Esophagus mucosa (tissue), 1 donor: ENCODE measurements at regions not wholly inside any gene's neighbourhood (a gene's known extent, or its start where the extent isn't known, plus 50 kb on each side); places are given as distances from the start of the nearest gene placed in this dataset.

Experiments
- ATAC-seq: fragments of 200-7000 bp; cut with Tn5 transposase; one replicate; pipeline ENCODE4 v1.9.1; 2020
- donor health status: DM: yes; HTN: yes; CAD: no.

- no peak for ATAC-seq
Measured at GRCh38 chr1:29716306-29716705, 480.0 kb downstream of the PTPRU start.

DNA sequence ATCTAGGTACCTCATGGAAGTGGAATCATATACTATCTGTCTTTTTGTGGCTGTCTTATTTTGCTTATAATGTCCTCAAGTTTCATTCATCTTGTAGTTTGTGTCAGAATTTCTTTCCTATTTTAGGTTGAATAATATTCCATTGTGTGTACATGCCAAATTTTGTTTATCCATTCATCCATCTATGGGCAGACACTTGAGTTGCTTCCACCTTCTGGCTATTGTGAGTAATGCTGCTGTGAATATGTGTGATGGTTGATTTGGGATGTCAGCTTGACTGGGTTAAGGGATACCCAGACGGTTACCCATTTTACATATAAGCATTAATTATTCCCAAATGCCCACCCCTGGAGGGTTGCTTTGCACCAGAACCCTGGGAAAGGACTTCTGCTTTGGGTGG, 477.5 kb downstream of the PTPRU start:
- no peak for ATAC-seq

GRCh38 chr1:29712801-29713200, 476.5 kb downstream of the PTPRU start:
- no peak for ATAC-seq

- ATAC-seq, result no peak
Measured at GRCh38 chr1:29712284-29712651, 475.9 kb downstream of the PTPRU start.

DNA sequence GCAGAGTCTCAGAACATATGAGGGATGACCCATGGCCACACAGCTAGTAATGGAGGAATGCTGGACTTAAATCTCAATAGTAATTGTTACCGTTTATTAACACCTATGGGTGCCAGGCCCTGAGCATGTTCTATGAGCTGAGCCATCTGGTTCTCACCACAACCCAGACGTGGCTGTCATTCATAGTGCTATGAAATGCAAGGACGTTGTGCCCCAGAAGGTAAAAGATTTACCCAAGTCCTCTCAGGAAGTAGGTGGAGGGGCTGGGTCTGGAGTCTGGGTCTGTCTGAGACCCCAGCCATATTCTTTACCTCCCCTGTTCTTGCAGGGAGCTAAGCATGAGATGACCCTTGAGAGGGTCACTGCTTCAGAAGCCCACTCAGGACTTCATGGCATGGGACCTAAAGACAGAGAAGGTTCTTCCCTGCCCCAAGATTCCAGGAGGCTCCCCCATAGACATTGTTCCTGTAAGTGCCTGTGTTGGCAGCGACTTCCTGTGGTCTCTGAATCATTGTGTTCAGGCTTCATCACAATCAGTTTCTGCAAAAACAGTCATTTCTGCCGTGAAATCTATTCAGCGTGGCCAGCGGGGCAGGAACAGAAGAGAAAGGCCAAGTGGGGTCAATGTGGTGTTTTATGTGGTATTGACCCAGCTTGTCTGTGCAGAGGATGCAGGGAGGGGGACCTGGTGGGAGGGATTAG, 475.4 kb downstream of the PTPRU start:
- no peak for ATAC-seq

GRCh38 chr1:29709704-29710280, 473.5 kb downstream of the PTPRU start:
- ATAC-seq, result peak; percentile 94

- ATAC-seq, result peak; percentile 13
Measured at GRCh38 chr1:29708796-29709703, 472.7 kb downstream of the PTPRU start.

DNA sequence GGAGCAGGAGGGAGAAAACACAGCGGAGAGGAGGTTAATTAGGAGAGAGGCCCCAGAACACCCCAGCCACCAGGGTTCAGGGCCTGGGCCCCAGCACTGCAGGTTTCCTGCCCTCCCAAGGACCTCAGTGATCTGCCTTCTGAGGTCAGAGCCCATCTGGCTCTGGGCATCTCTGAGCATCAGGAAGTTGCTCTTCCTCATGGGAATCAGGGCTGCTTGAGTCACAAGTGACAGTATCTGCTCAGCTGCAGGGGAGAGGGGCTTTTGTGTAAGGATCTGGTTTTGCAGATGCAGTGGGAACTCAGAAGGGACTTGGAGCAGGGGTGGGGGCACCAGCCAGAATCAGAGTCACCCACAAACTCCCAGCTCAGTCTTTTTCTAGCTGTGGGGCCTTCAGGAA, 472.1 kb downstream of the PTPRU start:
- no peak for ATAC-seq

DNA sequence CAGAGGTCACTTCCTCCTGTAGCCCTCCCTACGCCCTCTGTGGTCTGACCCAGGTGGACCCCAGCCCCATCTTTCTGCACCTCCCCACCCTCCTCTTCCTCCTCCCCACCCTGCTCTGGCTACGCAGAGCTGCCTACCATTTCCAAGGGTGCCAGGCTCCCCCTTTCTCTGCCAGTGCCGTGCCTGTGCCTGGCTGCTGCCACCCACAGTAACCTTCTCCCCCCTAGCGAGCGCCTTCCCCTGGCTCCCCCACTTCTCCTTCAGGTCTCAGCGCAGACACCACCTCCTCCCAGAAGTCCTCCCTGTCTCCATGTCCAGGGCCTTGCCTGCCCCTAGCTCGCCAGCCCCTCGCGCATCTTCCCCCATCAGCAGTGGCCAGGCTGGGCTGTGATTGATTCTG, 471.5 kb downstream of the PTPRU start:
- ATAC-seq, result no peak

- peak; percentile 70 for ATAC-seq
Measured at GRCh38 chr1:29706936-29707335, 470.6 kb downstream of the PTPRU start.

GRCh38 chr1:29704430-29704829, 468.1 kb downstream of the PTPRU start:
- no peak for ATAC-seq

DNA sequence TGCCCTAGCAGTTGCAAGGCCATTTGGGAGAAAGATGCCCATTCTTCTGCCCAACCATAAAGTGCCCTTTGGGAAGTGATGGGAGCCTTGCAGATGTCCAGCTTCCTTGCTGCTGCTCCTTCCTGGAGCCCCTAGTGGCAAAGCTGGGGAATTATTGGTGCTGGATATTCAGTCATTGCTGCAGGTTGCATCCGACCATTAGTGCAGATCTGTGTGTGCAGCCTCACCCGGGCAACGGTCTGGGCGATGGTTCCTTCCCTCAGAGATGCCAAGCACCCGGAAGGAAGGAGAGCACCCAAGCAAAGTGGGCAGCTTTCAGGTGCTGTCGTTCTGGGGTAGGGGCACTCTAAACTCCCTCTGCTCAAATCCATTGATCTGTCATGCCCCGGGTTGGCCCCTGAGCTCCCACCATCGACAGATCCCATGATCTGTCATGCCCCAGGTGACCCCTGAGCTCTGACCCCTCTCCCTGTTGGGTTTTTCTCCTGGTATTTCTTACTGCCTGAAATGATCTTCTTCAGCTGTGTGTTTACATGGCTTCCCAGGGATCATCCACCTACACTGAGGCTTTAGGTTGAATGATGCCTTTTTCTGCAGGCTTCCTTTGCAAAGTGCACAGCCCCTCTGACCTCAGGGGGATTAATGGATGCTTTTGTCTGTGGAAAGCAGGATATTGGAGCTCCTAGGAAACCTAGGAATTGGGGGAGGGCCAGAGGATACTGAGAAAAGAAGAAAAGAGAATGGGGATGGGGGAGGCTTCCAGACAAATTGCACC, 467.5 kb downstream of the PTPRU start:
- ATAC-seq, result peak; percentile 32

DNA sequence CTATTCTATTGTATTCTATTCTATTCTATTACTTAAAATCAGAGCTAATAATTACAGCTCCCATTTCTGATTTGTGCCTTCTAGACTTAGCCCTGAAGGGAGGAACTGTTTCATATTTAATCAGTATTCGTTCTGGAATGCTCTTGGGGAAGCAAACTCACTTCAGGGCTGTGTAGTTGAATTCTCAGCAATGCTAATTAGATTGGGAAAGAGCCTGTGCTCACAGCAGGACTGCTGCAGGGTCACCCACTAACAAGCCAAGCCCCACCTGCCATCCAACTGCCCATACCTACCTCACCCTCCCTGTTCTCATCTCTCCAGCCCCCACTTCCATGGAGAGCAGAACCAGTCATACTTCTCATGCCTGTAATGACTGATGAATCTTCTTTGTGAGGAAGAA, 464.2 kb downstream of the PTPRU start:
- no peak for ATAC-seq

- ATAC-seq, result no peak
Measured at GRCh38 chr1:29698626-29699025, 462.3 kb downstream of the PTPRU start.

DNA sequence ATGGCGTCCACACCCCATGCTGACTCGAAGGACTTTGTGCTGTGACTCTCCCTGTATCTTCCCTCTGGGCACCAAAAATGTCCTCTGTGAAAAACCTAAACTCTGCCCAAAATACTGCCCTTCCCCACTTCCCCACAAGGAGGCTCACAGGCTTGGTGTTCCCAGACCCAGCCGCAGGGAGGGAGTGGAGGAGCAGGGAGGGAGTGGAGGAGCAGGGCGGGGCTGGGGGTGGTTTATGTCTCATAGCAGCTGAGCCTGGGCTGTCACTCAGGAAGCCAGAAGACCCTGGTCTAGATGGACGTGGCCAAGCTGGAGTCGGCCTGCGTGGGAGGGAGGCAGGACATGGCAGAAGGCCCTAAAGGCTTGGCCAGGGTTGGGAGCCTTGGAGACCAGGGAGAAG, 461.7 kb downstream of the PTPRU start:
- ATAC-seq, result peak; percentile 74

GRCh38 chr1:29697391-29697780, 461.1 kb downstream of the PTPRU start:
- ATAC-seq, result no peak

DNA sequence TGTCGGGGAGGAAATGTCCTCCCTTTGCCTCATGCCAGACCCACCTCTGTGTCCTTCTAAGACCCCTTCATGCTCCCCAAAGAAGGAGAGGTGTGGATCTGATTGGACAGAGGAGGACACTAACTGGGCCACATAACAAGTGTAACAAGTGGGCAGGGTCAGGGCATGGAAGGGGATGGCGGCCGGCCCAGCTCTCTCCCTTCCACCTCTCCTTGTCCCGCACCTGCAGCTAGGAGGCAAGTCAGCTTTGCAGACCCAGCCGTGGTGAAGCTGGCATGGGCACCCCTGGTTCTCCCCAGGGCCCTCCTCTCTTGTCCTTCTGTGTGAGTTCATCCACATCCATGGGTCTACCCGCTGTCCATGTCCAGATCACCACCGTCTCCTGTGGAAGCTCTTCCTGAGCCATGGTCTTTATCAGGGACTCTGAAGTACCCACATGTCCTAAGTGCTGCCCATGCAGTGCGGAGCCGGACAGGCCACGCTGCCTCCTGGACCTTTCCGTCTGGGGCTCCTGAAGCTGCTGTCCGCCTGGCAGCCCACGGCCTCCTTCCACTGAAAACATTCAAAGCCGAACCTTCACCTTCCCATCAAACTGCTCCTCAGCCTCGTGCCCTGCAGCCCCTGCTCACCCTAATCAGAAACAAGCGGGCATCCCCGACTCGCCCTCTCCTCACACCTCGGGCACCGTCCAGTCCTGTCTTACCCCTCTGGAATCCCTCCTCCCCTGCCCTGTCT, 460.5 kb downstream of the PTPRU start:
- no peak for ATAC-seq

DNA sequence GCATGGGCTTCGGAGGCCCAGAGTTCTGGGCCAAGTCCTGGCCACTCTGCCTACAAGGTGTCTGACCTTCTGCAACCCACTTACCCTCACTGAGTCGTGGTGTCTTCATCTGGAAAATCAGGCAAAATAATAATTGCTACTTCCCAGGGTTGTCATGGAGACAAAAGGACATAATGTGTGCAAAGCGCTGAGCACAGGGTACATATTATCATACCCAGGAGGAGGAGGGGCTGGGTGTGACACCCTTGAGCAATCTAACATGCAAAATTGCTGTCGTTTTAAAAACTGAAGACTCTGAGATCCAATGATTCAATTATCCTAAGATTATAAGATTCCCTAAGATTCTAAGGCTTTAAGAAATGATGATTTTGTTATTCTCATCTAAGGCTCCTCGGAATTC, 459.5 kb downstream of the PTPRU start:
- no peak for ATAC-seq

- no peak for ATAC-seq
Measured at GRCh38 chr1:29695036-29695435, 458.7 kb downstream of the PTPRU start.

GRCh38 chr1:29691499-29691898, 455.2 kb downstream of the PTPRU start:
- ATAC-seq, result no peak

GRCh38 chr1:29690156-29690555, 453.8 kb downstream of the PTPRU start:
- no peak for ATAC-seq

- ATAC-seq, result no peak
Measured at GRCh38 chr1:29689372-29690030, 453.2 kb downstream of the PTPRU start.
